GM23248 (cell line): ENCODE measurements at regions not wholly inside any gene's neighbourhood (a gene's known extent, or its start where the extent isn't known, plus 50 kb on each side); places are given as distances from the start of the nearest gene placed in this dataset.

Experiments used
- DNase-seq: peaks from one replicate; pipeline ENCODE4 v3.0.0-alpha.2; 2015
- H2AFZ ChIP-seq: fragments of 200-600 bp; sonication (generic); 2 replicates; pipeline ENCODE4 v1.6.1; 2016; ENCODE audit warnings: antibody characterized with exemption
- H3F3A ChIP-seq: fragments of 200-600 bp; sonication (generic); 2 replicates; pipeline ENCODE4 v1.6.1; 2016; ENCODE audit warnings: mild to moderate bottlenecking, antibody characterized with exemption, mixed run types; ENCODE audit not compliant: insufficient read depth
- H3K27ac ChIP-seq: fragments of 200-600 bp; sonication (generic); 2 replicates; pipeline ENCODE4 v1.5.1; 2016; ENCODE audit warnings: mild to moderate bottlenecking
- H3K27me3 ChIP-seq: fragments of 200-600 bp; sonication (generic); replicated peaks from 2 replicates; pipeline ENCODE4 v1.6.1; 2016; ENCODE audit warnings: mild to moderate bottlenecking; ENCODE audit not compliant: insufficient read depth
- H3K36me3 ChIP-seq: fragments of 200-600 bp; sonication (generic); 2 replicates; pipeline ENCODE4 v1.6.1; 2016; ENCODE audit warnings: low read depth, mild to moderate bottlenecking
- H3K4me1 ChIP-seq: fragments of 200-600 bp; sonication (generic); 2 replicates; pipeline ENCODE4 v1.6.1; 2016; ENCODE audit warnings: mild to moderate bottlenecking; ENCODE audit not compliant: insufficient read depth
- H3K4me2 ChIP-seq: fragments of 200-600 bp; sonication (generic); one replicate; pipeline ENCODE4 v1.6.1; 2016; ENCODE audit warnings: mild to moderate bottlenecking; ENCODE audit not compliant: unreplicated experiment
- H3K4me3 ChIP-seq: fragments of 200-600 bp; sonication (generic); 2 replicates; pipeline ENCODE4 v1.5.1; 2016; ENCODE audit warnings: mild to moderate bottlenecking
- H3K79me2 ChIP-seq: fragments of 200-600 bp; sonication (generic); 2 replicates; pipeline ENCODE4 v1.6.1; 2016; ENCODE audit warnings: mild to moderate bottlenecking; ENCODE audit not compliant: insufficient read depth
- H3K9ac ChIP-seq: fragments of 200-600 bp; sonication (generic); 2 replicates; pipeline ENCODE4 v1.6.1; 2016; ENCODE audit warnings: mild to moderate bottlenecking
- H3K9me2 ChIP-seq: fragments of 200-600 bp; sonication (generic); 2 replicates; pipeline ENCODE4 v1.6.1; 2016; ENCODE audit warnings: mixed run types, mild to moderate bottlenecking, moderate library complexity; ENCODE audit not compliant: insufficient read depth
- H3K9me3 ChIP-seq: fragments of 200-600 bp; sonication (generic); one replicate; pipeline ENCODE4 v1.6.1; 2017; ENCODE audit warnings: low read depth
- H4K20me1 ChIP-seq: fragments of 200-600 bp; sonication (generic); 2 replicates; pipeline ENCODE4 v1.6.0; 2016; ENCODE audit not compliant: insufficient read depth
- EZH2 ChIP-seq: fragments of 200-600 bp; sonication (generic); IDR thresholded peaks from 2 replicates; pipeline ENCODE4 v1.6.1; 2018; ENCODE audit warnings: antibody characterized with exemption, mild to moderate bottlenecking; ENCODE audit not compliant: insufficient read depth, poor library complexity, severe bottlenecking
- EZH2phosphoT487 ChIP-seq: fragments of 200-600 bp; sonication (generic); IDR thresholded peaks from 2 replicates; pipeline ENCODE4 v1.6.1; 2018; ENCODE audit warnings: antibody characterized with exemption, moderate library complexity, mild to moderate bottlenecking, low read depth; ENCODE audit not compliant: insufficient read depth
- WGBS, 2 experiments: methylation state at CpG; one replicate each; pipeline ENCODE4 v1.1.6; 2015 to 2017; ENCODE audit warnings: low lambda C conversion rate in 2 of 2, low coverage in 1 of 2; ENCODE audit errors: missing lambda C conversion rate in 2 of 2; 5-methylcytosine and 5-hydroxymethylcytosine counted together
- in situ Hi-C: fragments of 300-500 bp; cut with MboI; formaldehyde crosslinking; loops from 2 replicates; pipeline ENCODE4 v1.15.0; 2020

DNA sequence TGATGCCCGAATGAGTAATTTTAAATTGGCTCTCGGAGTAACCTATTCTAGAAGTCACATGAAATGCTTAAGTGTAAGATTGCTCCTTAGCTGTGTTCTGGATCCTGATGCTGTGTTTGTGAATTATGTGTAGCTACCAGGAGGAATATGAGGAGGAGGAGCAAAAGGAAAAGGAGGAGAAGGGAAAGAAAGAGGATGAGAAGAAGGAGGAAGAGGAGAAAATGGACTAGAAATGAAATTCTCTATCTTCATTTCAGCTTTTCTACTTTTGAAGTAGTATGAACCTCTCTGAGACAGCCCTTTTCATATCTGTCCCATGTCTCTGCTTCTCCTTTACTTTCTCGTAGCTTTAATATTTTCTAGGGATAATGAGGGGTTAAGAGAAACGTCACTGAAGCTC is 119.4 kb upstream of the ACTBL2 start:
- Histone ChIP-seq H3K9me3 (no peaks in the 10 kb centered on the region), H3K36me3 (no peaks in the 10 kb centered on the region), H3F3A (no peaks in the 10 kb centered on the region), H3K27ac (no peak overlapping the region), H3K4me2 (no peak overlapping the region), H3K4me1 (no peaks in the 10 kb centered on the region), H3K79me2 (no peaks in the 10 kb centered on the region), H2AFZ (no peak overlapping the region), H3K4me3 (no peak overlapping the region), H3K9me2 (no peaks in the 10 kb centered on the region), H3K27me3 (peaks cover 15% of the 10 kb centered on the region; the same call in 1 of the 2 replicates), H3K9ac (no peak overlapping the region), H4K20me1 (no peaks in the 10 kb centered on the region)
- 38 to 41% methylated on average over 4 of the region's 4 CpGs for WGBS, 2 experiments
- DNase-seq: no peak
- no peak for TF ChIP-seq EZH2phosphoT487
- no peak for TF ChIP-seq EZH2
- in situ Hi-C loops: no loop called here

DNA sequence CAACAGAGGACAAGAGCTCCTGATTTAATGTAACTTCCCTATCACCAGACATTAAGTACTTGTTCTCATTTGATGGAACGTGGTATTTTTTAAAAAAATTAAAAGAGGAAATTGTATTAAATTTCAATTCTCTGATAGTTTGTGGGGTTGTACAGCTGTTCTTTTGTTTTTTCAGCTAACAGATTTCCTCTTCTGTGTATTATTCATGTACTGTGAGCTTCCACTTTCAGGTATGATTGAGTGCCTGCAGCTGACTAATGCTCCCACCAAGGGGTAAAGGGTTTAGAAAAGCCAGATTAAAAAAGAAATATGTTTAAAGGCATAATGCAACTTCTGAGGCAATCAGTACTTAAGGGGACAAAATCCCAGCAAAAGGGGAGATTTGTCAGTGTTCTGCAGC is 117.7 kb upstream of the ACTBL2 start:
- Histone ChIP-seq H3K27ac (no peak overlapping the region), H4K20me1 (no peaks in the 10 kb centered on the region), H3K9ac (no peak overlapping the region), H3K36me3 (no peaks in the 10 kb centered on the region), H3K9me3 (no peaks in the 10 kb centered on the region), H3F3A (no peaks in the 10 kb centered on the region), H3K4me3 (no peak overlapping the region), H3K4me1 (no peaks in the 10 kb centered on the region), H3K27me3 (0 out of 2 replicates have a peak, but pooled peaks cover 8% of the 10 kb centered on the region), H2AFZ (no peak overlapping the region), H3K9me2 (no peaks in the 10 kb centered on the region), H3K79me2 (no peaks in the 10 kb centered on the region), H3K4me2 (no peak overlapping the region)
- WGBS, 2 experiments: 54 to 63% methylated on average over 1 of the region's 1 CpG
- TF ChIP-seq EZH2phosphoT487: no peak
- TF ChIP-seq EZH2: no peak
- DNase-seq: no peak
- in situ Hi-C loops: no loop called here

DNA sequence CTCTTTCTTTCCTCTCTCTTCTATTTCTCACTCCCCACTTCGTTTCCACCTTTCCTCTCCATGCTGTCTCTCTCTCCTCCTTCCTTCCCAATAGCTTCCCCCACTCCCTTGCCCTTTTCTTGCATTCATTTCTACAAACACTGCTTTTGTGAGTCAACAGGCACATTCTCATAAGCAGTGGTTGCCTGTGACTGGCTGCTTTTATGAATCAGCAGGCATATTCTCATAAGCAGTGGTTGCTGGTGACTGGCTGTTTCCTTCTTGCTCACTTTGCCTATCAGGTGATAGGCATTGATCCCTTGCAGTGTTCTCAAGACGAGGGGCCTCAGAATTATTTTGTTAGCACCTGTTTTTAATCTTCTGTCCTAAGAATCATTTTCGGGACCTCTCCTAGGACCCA is 116.1 kb upstream of the ACTBL2 start:
- in situ Hi-C loops: no loop called here
- H3K4me3 ChIP-seq: no peak overlapping the region
- H3K27ac ChIP-seq: no peak overlapping the region
- H3K9ac ChIP-seq: no peak overlapping the region
- no peaks in the 10 kb centered on the region for H3K9me2 ChIP-seq
- H3K36me3 ChIP-seq: no peaks in the 10 kb centered on the region
- no peaks in the 10 kb centered on the region for H3K4me1 ChIP-seq
- H3K4me2 ChIP-seq: no peak overlapping the region
- TF ChIP-seq EZH2: no peak
- no peak for TF ChIP-seq EZH2phosphoT487
- no peaks in the 10 kb centered on the region for H4K20me1 ChIP-seq
- H2AFZ ChIP-seq: no peak overlapping the region
- DNase-seq: peak; percentile 88
- 52 to 66% methylated on average over 3 of the region's 3 CpGs for WGBS, 2 experiments
- no peaks in the 10 kb centered on the region for H3K79me2 ChIP-seq
- no peaks in the 10 kb centered on the region for H3F3A ChIP-seq
- no peaks in the 10 kb centered on the region for H3K9me3 ChIP-seq
- H3K27me3 ChIP-seq: 0 out of 2 replicates have a peak, but pooled peaks cover 8% of the 10 kb centered on the region

DNA sequence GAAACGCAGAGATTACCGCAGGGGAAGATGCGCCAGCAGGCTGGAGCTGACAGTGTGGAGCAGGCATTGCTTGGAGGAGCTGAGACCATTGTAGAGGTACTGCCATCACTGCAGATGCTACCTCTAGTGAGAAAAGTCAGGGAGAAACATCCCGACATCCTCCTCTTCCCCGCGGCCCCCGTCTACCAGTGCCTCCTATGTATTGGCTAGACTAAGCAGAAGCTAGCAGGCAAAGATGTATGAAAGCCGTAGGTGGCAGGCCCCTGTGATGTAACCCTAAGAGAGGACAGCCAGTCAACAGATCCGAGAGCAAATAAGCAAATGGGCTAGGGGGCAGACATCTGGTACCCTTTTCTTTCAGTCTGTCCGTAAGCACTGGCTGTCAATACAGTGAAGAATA is 115.5 kb upstream of the ACTBL2 start:
- Histone ChIP-seq H3K9me3 (no peaks in the 10 kb centered on the region), H3K27me3 (0 out of 2 replicates have a peak, but pooled peaks cover 8% of the 10 kb centered on the region), H3K4me1 (no peaks in the 10 kb centered on the region), H3K9me2 (no peaks in the 10 kb centered on the region), H3K27ac (no peak overlapping the region), H3F3A (no peaks in the 10 kb centered on the region), H3K4me3 (no peak overlapping the region), H4K20me1 (no peaks in the 10 kb centered on the region), H3K4me2 (no peak overlapping the region), H2AFZ (no peak overlapping the region), H3K79me2 (no peaks in the 10 kb centered on the region), H3K36me3 (no peaks in the 10 kb centered on the region), H3K9ac (no peak overlapping the region)
- TF ChIP-seq EZH2phosphoT487 (no peak), EZH2 (no peak)
- no peak for DNase-seq
- in situ Hi-C loops: no loop called here
- WGBS, 2 experiments: 85 to 89% methylated on average over 10 of the region's 10 CpGs

DNA sequence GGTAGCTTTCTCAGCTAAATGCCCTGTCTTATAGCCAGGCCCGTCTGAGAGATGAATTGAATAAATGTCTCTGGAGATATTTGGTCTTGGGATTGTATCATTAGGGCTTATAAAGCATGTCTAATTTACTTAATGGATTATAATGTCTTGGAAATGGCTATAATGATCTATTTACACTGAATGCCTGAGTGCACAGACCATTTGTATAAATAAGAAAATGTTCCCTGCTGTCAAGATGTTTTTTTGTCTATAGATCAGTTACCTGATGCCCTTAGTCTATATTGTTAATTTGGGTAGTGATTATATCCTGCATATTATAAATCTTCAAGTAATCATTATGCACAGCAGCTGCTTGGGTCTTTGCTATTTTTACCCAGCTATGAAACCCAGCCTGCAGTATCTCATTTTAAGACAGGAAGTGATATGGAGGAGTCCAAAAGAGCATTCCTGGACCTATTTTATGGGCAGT is 112.9 kb upstream of the ACTBL2 start:
- TF ChIP-seq EZH2 (no peak), EZH2phosphoT487 (no peak)
- Histone ChIP-seq H3K36me3 (no peaks in the 10 kb centered on the region), H2AFZ (no peak overlapping the region), H3K27me3 (no peaks in the 10 kb centered on the region), H3K9ac (no peak overlapping the region), H3K4me3 (no peak overlapping the region), H3F3A (no peaks in the 10 kb centered on the region), H3K79me2 (no peaks in the 10 kb centered on the region), H3K27ac (no peak overlapping the region), H3K9me3 (no peaks in the 10 kb centered on the region), H3K9me2 (no peaks in the 10 kb centered on the region), H4K20me1 (no peaks in the 10 kb centered on the region), H3K4me2 (no peak overlapping the region), H3K4me1 (no peaks in the 10 kb centered on the region)
- in situ Hi-C loops: no loop called here
- no peak for DNase-seq
- 64 to 84% methylated on average over 1 of the region's 1 CpG for WGBS, 2 experiments
